D721Med (cell line): ENCODE measurements at regions not wholly inside any gene's neighbourhood (a gene's known extent, or its start where the extent isn't known, plus 50 kb on each side); places are given as distances from the start of the nearest gene placed in this dataset.

Experiments
- DNase-seq: peaks from one replicate; pipeline ENCODE4 v3.0.0; 2011; ENCODE audit warnings: low spot score; ENCODE audit not compliant: insufficient read length
- FAIRE-seq: peaks from 2 replicates; lab custom pipeline; 2011; peaks lifted over from hg19 to GRCh38; lab: Jason Lieb, UNC
- CTCF ChIP-seq: IDR thresholded peaks from 2 replicates; pipeline ENCODE4 v1.5.1; 2012; ENCODE audit warnings: mild to moderate bottlenecking, control low read depth; ENCODE audit not compliant: insufficient read depth; ENCODE audit errors: missing control alignments

GRCh38 chr2:67642046-67642382, 244.9 kb downstream of the ETAA1 start:
- no peak for TF ChIP-seq CTCF
- DNase-seq: no peak
- no peak for FAIRE-seq

- TF ChIP-seq CTCF: no peak
- DNase-seq (no peak), FAIRE-seq (no peak)
Observed at GRCh38 chr2:67642961-67643360, 245.8 kb downstream of the ETAA1 start.

- TF ChIP-seq CTCF: no peak
- DNase-seq: no peak
- no peak for FAIRE-seq
Observed at GRCh38 chr2:67645280-67646138, 248.4 kb downstream of the ETAA1 start.

- DNase-seq (no peak), FAIRE-seq (no peak)
- no peak for TF ChIP-seq CTCF
Observed at GRCh38 chr2:67646714-67647333, 249.7 kb downstream of the ETAA1 start.

GRCh38 chr2:67649331-67650261, 252.5 kb downstream of the ETAA1 start:
- no peak for DNase-seq
- no peak for FAIRE-seq

More at GRCh38 chr2:67649331-67650261, 252.5 kb downstream of the ETAA1 start:
- TF ChIP-seq CTCF: no peak
